H9 (cell line): ENCODE measurements at regions not wholly inside any gene's neighbourhood (a gene's known extent, or its start where the extent isn't known, plus 50 kb on each side); places are given as distances from the start of the nearest gene placed in this dataset.

ENCODE experiments used
- DNase-seq: peaks from one replicate; pipeline ENCODE4 v3.0.0-alpha.2; 2017
- H2AFZ ChIP-seq: one replicate; pipeline ENCODE4 v1.6.1; 2013; ENCODE audit warnings: mild to moderate bottlenecking, low read length, control low read depth, moderate library complexity
- H2AK5ac ChIP-seq: 2 replicates; pipeline ENCODE4 v1.6.1; 2013; ENCODE audit warnings: low read length, control low read depth, mixed read lengths; ENCODE audit not compliant: insufficient read length
- H2BK120ac ChIP-seq: one replicate; pipeline ENCODE4 v1.6.1; 2013; ENCODE audit warnings: low read depth, mild to moderate bottlenecking, low read length, control low read depth, inconsistent platforms; ENCODE audit not compliant: poor library complexity, severe bottlenecking
- H2BK12ac ChIP-seq: 2 replicates; pipeline ENCODE4 v1.6.1; 2013; ENCODE audit warnings: low read length, control low read depth, mixed read lengths, low read depth; ENCODE audit not compliant: insufficient read length
- H2BK15ac ChIP-seq: 2 replicates; pipeline ENCODE4 v1.6.1; 2013; ENCODE audit warnings: low read depth, low read length, control low read depth
- H2BK20ac ChIP-seq: one replicate; pipeline ENCODE4 v1.6.1; 2013; ENCODE audit warnings: low read depth, mild to moderate bottlenecking, low read length, control low read depth, inconsistent platforms; ENCODE audit not compliant: poor library complexity, severe bottlenecking
- H2BK5ac ChIP-seq: 2 replicates; pipeline ENCODE4 v1.6.1; 2013; ENCODE audit warnings: low read length, control low read depth, mixed read lengths; ENCODE audit not compliant: insufficient read length
- H3K14ac ChIP-seq: 2 replicates; pipeline ENCODE4 v1.6.1; 2013; ENCODE audit warnings: low read length, control low read depth; ENCODE audit not compliant: insufficient read depth
- H3K18ac ChIP-seq: 2 replicates; pipeline ENCODE4 v1.6.1; 2013; ENCODE audit warnings: low read depth, mild to moderate bottlenecking, mixed read lengths, low read length, control low read depth; ENCODE audit not compliant: insufficient read length
- H3K23ac ChIP-seq: 2 replicates; pipeline ENCODE4 v1.6.1; 2013; ENCODE audit warnings: low read length, control low read depth, mixed read lengths, low read depth; ENCODE audit not compliant: insufficient read length
- H3K23me2 ChIP-seq: 2 replicates; pipeline ENCODE4 v1.6.1; 2013; ENCODE audit warnings: low read depth, mild to moderate bottlenecking, mixed read lengths, low read length, control low read depth; ENCODE audit not compliant: insufficient read length, poor library complexity, severe bottlenecking
- H3K27ac ChIP-seq: 2 replicates; pipeline ENCODE4 v1.5.1; 2013; ENCODE audit warnings: low read length, control low read depth, mixed read lengths, low read depth; ENCODE audit not compliant: insufficient read length
- H3K27me3 ChIP-seq: 2 replicates; pipeline ENCODE4 v1.6.1; 2013; ENCODE audit warnings: low read length, control low read depth, inconsistent platforms; ENCODE audit not compliant: insufficient read depth
- H3K4ac ChIP-seq: 2 replicates; pipeline ENCODE4 v1.6.1; 2013; ENCODE audit warnings: low read depth, mild to moderate bottlenecking, control low read depth, inconsistent platforms, low read length, moderate library complexity
- H3K4me1 ChIP-seq: 2 replicates; pipeline ENCODE4 v1.6.1; 2013; ENCODE audit warnings: low read length, control low read depth, inconsistent platforms; ENCODE audit not compliant: insufficient read depth
- H3K4me2 ChIP-seq: 2 replicates; pipeline ENCODE4 v1.6.1; 2013; ENCODE audit warnings: low read length, control low read depth, mixed read lengths; ENCODE audit not compliant: insufficient read length, insufficient read depth
- H3K56ac ChIP-seq: 2 replicates; pipeline ENCODE4 v1.6.1; 2013; ENCODE audit warnings: low read depth, mild to moderate bottlenecking, mixed read lengths, low read length, control low read depth; ENCODE audit not compliant: insufficient read length
- H3K79me1 ChIP-seq: 2 replicates; pipeline ENCODE4 v1.6.1; 2013; ENCODE audit warnings: low read depth, mild to moderate bottlenecking, moderate library complexity, low read length, control low read depth, inconsistent platforms; ENCODE audit not compliant: insufficient read depth, poor library complexity, severe bottlenecking
- H3K79me2 ChIP-seq: 2 replicates; pipeline ENCODE4 v1.6.1; 2013; ENCODE audit warnings: low read length, control low read depth, inconsistent platforms; ENCODE audit not compliant: insufficient read depth
- H3K9ac ChIP-seq: 2 replicates; pipeline ENCODE4 v1.6.1; 2013; ENCODE audit warnings: low read length, control low read depth, mixed read lengths; ENCODE audit not compliant: insufficient read length; ENCODE audit errors: extremely low read depth
- H3K9me3 ChIP-seq: one replicate; pipeline ENCODE4 v1.6.1; 2013; ENCODE audit warnings: low read depth, low read length, inconsistent platforms; ENCODE audit not compliant: control insufficient read depth
- H3T11ph ChIP-seq: one replicate; pipeline ENCODE4 v1.6.1; 2013; ENCODE audit warnings: mild to moderate bottlenecking, low read length, control low read depth, inconsistent platforms
- H4K20me1 ChIP-seq: one replicate; pipeline ENCODE4 v1.6.1; 2013; ENCODE audit not compliant: control insufficient read depth, insufficient read length, insufficient read depth
- H4K5ac ChIP-seq: 2 replicates; pipeline ENCODE4 v1.6.1; 2013; ENCODE audit warnings: low read depth, mild to moderate bottlenecking, mixed read lengths, low read length, control low read depth; ENCODE audit not compliant: insufficient read length
- H4K8ac ChIP-seq: replicated peaks from 2 replicates; pipeline ENCODE4 v1.6.1; 2013; ENCODE audit warnings: low read length, control low read depth, mixed read lengths, low read depth; ENCODE audit not compliant: insufficient read length
- H4K91ac ChIP-seq: 2 replicates; pipeline ENCODE4 v1.6.1; 2013; ENCODE audit warnings: low read depth, mild to moderate bottlenecking, moderate library complexity, mixed read lengths, low read length, control low read depth; ENCODE audit not compliant: insufficient read length
- H3K27ac Mint-ChIP-seq, 3 experiments: 2 replicates in 2 of 3; 3 replicates in 1 of 3; pipeline ENCODE4 v1.8.0; 2020 to 2021; ENCODE audit warnings: mixed read lengths in 3 of 3, mild to moderate bottlenecking in 1 of 3, moderate library complexity in 1 of 3
- H3K27me3 Mint-ChIP-seq: 2 replicates; pipeline ENCODE4 v1.8.0; 2021; ENCODE audit warnings: low read depth, mild to moderate bottlenecking, moderate library complexity, mixed read lengths
- H3K36me3 Mint-ChIP-seq, 3 experiments: 2 replicates in 2 of 3; 3 replicates in 1 of 3; pipeline ENCODE4 v1.8.0; 2020 to 2021; ENCODE audit warnings: low read depth in 3 of 3, mixed read lengths in 3 of 3; ENCODE audit not compliant: insufficient read depth in 1 of 3
- H3K4me1 Mint-ChIP-seq, 2 experiments: 2 replicates each; pipeline ENCODE4 v1.8.0; 2020; ENCODE audit warnings: mixed read lengths in 2 of 2
- H3K4me3 Mint-ChIP-seq, 2 experiments: 2 replicates in 1 of 2; 3 replicates in 1 of 2; pipeline ENCODE4 v1.8.0; 2020 to 2021; ENCODE audit warnings: mild to moderate bottlenecking in 2 of 2, mixed read lengths in 2 of 2, moderate library complexity in 1 of 2
- H3K9me3 Mint-ChIP-seq, 2 experiments: 2 replicates in 1 of 2; 3 replicates in 1 of 2; pipeline ENCODE4 v1.8.0; 2020; ENCODE audit warnings: mild to moderate bottlenecking in 2 of 2, mixed read lengths in 2 of 2, moderate library complexity in 1 of 2
- WGBS: extraction: QIAGEN DNeasy Blood & Tissue Kit; methylation state at CpG from one replicate; pipeline ENCODE4 v1.1.7; 2013; ENCODE audit warnings: missing lambda C conversion rate, low lambda C conversion rate, mixed read lengths; ENCODE audit not compliant: insufficient read length; ENCODE audit errors: extremely low coverage; 5-methylcytosine and 5-hydroxymethylcytosine counted together
- TF ChIP-seq, protein P1 (sequence below): fragments of 200-600 bp; sonication (generic); conservative IDR thresholded peaks from 3 replicates; pipeline ENCODE4 v1.8.0; 2021; ENCODE audit warnings: antibody characterized with exemption, mild to moderate bottlenecking

DNA sequence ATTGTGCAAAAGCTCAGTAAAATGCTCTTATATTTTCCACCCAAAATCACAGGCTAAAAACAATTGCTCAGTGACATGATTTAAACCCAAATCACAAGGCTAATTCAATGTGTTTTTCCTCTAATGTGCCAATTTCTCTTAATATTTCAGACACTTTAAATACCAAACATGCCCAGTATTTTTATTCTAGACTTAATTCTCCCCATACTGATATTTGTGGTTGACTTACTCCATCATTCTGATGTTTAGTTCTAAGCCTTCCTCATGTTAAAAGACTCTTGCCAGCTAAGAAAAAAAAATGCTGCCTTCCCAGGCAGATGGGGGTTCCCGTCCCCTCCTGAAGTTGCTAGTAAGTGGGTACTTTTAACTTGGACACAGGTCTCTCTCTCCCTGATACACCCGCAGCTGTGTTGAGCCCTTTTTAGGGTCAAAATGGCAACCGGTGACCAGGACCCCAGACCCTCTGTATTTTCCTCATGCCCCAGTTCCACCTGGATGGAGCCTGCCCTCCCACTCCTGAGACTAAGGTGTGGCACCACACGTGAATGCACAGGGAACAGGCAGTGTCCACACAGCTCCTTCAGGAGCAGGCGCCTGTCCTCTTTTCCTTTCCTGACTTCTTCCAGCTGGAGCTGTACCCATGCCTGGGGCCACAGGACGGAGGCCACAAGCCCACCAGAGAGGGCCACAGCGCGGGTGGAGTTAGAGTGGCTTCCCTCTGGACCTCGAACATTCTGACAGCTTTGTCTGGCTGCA lies 118.9 kb downstream of the RIPK4 start:
- Histone ChIP-seq H2AFZ (no peak overlapping the region), H4K91ac (no peak overlapping the region), H3K79me1 (no peaks in the 10 kb centered on the region), H3K27me3 (no peaks in the 10 kb centered on the region), H2AK5ac (no peak overlapping the region), H3K27ac (no peak overlapping the region), H3K23me2 (no peaks in the 10 kb centered on the region), H3K4ac (no peak overlapping the region), H3K4me2 (no peak overlapping the region), H2BK20ac (no peak overlapping the region), H3K79me2 (no peaks in the 10 kb centered on the region), H4K8ac (no peak overlapping the region), H3T11ph (no peak overlapping the region), H3K18ac (no peak overlapping the region), H3K14ac (no peak overlapping the region), H2BK5ac (no peak overlapping the region), H3K56ac (no peak overlapping the region), H4K20me1 (no peaks in the 10 kb centered on the region), H3K23ac (no peak overlapping the region), H2BK12ac (no peak overlapping the region), H2BK15ac (no peak overlapping the region), H3K9me3 (no peaks in the 10 kb centered on the region), H4K5ac (no peak overlapping the region), H2BK120ac (no peak overlapping the region), H3K9ac (no peak overlapping the region), H3K4me1 (no peaks in the 10 kb centered on the region)
- WGBS = no CpG with 5 or more reads among the region's 9 CpGs
- Mint-ChIP-seq H3K27me3 (peaks cover 1% of the 10 kb centered on the region), H3K4me3 (no peak overlapping the region), H3K9me3 (no peaks in the 10 kb centered on the region), H3K4me1 (no peaks in the 10 kb centered on the region), H3K27ac (no peak overlapping the region), H3K36me3 (no peaks in the 10 kb centered on the region)
- TF ChIP-seq, protein P1, sequence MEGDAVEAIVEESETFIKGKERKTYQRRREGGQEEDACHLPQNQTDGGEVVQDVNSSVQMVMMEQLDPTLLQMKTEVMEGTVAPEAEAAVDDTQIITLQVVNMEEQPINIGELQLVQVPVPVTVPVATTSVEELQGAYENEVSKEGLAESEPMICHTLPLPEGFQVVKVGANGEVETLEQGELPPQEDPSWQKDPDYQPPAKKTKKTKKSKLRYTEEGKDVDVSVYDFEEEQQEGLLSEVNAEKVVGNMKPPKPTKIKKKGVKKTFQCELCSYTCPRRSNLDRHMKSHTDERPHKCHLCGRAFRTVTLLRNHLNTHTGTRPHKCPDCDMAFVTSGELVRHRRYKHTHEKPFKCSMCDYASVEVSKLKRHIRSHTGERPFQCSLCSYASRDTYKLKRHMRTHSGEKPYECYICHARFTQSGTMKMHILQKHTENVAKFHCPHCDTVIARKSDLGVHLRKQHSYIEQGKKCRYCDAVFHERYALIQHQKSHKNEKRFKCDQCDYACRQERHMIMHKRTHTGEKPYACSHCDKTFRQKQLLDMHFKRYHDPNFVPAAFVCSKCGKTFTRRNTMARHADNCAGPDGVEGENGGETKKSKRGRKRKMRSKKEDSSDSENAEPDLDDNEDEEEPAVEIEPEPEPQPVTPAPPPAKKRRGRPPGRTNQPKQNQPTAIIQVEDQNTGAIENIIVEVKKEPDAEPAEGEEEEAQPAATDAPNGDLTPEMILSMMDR = no peak
- no peak for DNase-seq
